Gastrocnemius medialis (tissue), 4 donors: ENCODE measurements at regions not wholly inside any gene's neighbourhood (a gene's known extent, or its start where the extent isn't known, plus 50 kb on each side); places are given as distances from the start of the nearest gene placed in this dataset.

Experiments
- ATAC-seq, 2 donors: fragments of 150-250 bp; one replicate each; pipeline ENCODE4 v1.9.1; 2016
- DNase-seq, 2 donors: peaks; one replicate each; pipeline ENCODE4 v3.0.0-alpha.2; 2019
- H3K27ac ChIP-seq, 4 donors: fragments of 200-600 bp; sonication (generic); 1 replicate in 1 of 4; 2 replicates in 3 of 4; pipeline ENCODE4 v1.5.1; 2016 to 2018; ENCODE audit warnings: mild to moderate bottlenecking in 2 of 4, moderate library complexity in 1 of 4
- H3K27me3 ChIP-seq, 3 donors: fragments of 200-600 bp; sonication (generic) in 2 of 3; 1 replicate in 1 of 3; 2 replicates in 2 of 3; pipeline versions ENCODE4 v1.5.1 to v1.6.0; 2016 to 2019; ENCODE audit warnings: mild to moderate bottlenecking in 1 of 3, moderate library complexity in 1 of 3
- H3K36me3 ChIP-seq, 2 donors: fragments of 200-600 bp; sonication (generic) in 1 of 2; one replicate each; pipeline ENCODE4 v1.5.1; 2017 to 2018
- H3K4me1 ChIP-seq, 2 donors: fragments of 200-600 bp; sonication (generic) in 1 of 2; one replicate each; pipeline ENCODE4 v1.5.1; 2016 to 2017; ENCODE audit warnings: mild to moderate bottlenecking in 2 of 2
- H3K4me3 ChIP-seq, 4 donors: fragments of 200-600 bp; sonication (generic) in 3 of 4; 1 replicate in 1 of 4; 2 replicates in 3 of 4; pipeline ENCODE4 v1.5.1; 2016 to 2019; ENCODE audit warnings: mild to moderate bottlenecking in 2 of 4
- H3K9me3 ChIP-seq, 3 donors: fragments of 200-600 bp; sonication (generic) in 2 of 3; 1 replicate in 1 of 3; 2 replicates in 2 of 3; pipeline ENCODE4 v1.5.1; 2016 to 2019
- CTCF ChIP-seq, 5 experiments: fragments of 450-650 bp in 3 of 5; fragments of 200-600 bp in 2 of 5; sonication (generic) in 2 of 5; IDR thresholded peaks in 4 of 5; conservative IDR thresholded peaks in 1 of 5; 1 replicate in 4 of 5; 2 replicates in 1 of 5; pipeline ENCODE4 v1.5.1; 2016 to 2019; ENCODE audit warnings: antibody characterized with exemption in 5 of 5, mild to moderate bottlenecking in 3 of 5, moderate library complexity in 3 of 5
- POLR2A ChIP-seq, 2 donors: fragments of 450-650 bp; IDR thresholded peaks; one replicate each; pipeline ENCODE4 v1.6.1; 2017; ENCODE audit warnings: antibody characterized with exemption in 2 of 2, mild to moderate bottlenecking in 2 of 2, moderate library complexity in 2 of 2
- in situ Hi-C, 4 donors: fragments of 200-750 bp; cut with MboI; loops; one replicate each; pipeline versions ENCODE4 v1.15.0 to v1.8.0; 2017; ENCODE audit warnings: low sequenced_read_pairs in 4 of 4
- intact Hi-C: fragments of 100-400 bp; cut with DNase I; formaldehyde crosslinking; loops from one replicate; pipeline ENCODE4 v1.15.1; 2023; ENCODE audit warnings: low total_unique reads

- TF ChIP-seq CTCF (IDR thresholded peaks at IDR 0.05 in 4 of 5, conservative IDR thresholded peaks at IDR 0.05 in 1 of 5): no peak
- no peak for TF ChIP-seq POLR2A (IDR thresholded peaks at IDR 0.05)
- Histone ChIP-seq H3K36me3 (no peaks in the 10 kb centered on the region), H3K9me3 (no peaks in the 10 kb centered on the region), H3K27me3 (no peaks in the 10 kb centered on the region), H3K27ac (no peak overlapping the region), H3K4me1 (no peaks in the 10 kb centered on the region), H3K4me3 (no peak overlapping the region)
- in situ Hi-C loops (no loop called here), intact Hi-C loops (no loop called here)
- ATAC-seq (no peak), DNase-seq (no peak)
Measured at GRCh38 chr22:49362211-49362839, 465.3 kb downstream of the BRD1 start.

GRCh38 chr22:49361164-49361563, 466.5 kb downstream of the BRD1 start:
- H3K4me1 ChIP-seq: no peaks in the 10 kb centered on the region
- H3K36me3 ChIP-seq: no peaks in the 10 kb centered on the region
- in situ Hi-C loops: no loop called here
- no peak overlapping the region for H3K27ac ChIP-seq
- H3K4me3 ChIP-seq: no peak overlapping the region
- DNase-seq: no peak
- no peak for ATAC-seq
- intact Hi-C loops: no loop called here
- TF ChIP-seq POLR2A (IDR thresholded peaks at IDR 0.05) (no peak), CTCF (IDR thresholded peaks at IDR 0.05 in 4 of 5, conservative IDR thresholded peaks at IDR 0.05 in 1 of 5) (no peak)
- peaks cover 0 to 3% (median 0%) of the 10 kb centered on the region in 3 donors for H3K27me3 ChIP-seq
- H3K9me3 ChIP-seq: no peaks in the 10 kb centered on the region

GRCh38 chr22:49360746-49361145, 466.9 kb downstream of the BRD1 start:
- no peak overlapping the region for H3K4me3 ChIP-seq
- no peaks in the 10 kb centered on the region for H3K36me3 ChIP-seq
- ATAC-seq: no peak
- no peak overlapping the region for H3K27ac ChIP-seq
- intact Hi-C loops: no loop called here
- peaks cover 0 to 3% (median 0%) of the 10 kb centered on the region in 3 donors for H3K27me3 ChIP-seq
- H3K9me3 ChIP-seq: no peaks in the 10 kb centered on the region
- in situ Hi-C loops: no loop called here
- TF ChIP-seq POLR2A (IDR thresholded peaks at IDR 0.05) (no peak), CTCF (IDR thresholded peaks at IDR 0.05 in 4 of 5, conservative IDR thresholded peaks at IDR 0.05 in 1 of 5) (no peak)
- no peak for DNase-seq
- no peaks in the 10 kb centered on the region for H3K4me1 ChIP-seq

GRCh38 chr22:49359076-49359475, 468.6 kb downstream of the BRD1 start:
- H3K27me3 ChIP-seq: peaks cover 0 to 3% (median 0%) of the 10 kb centered on the region in 3 donors
- no peak for TF ChIP-seq CTCF (IDR thresholded peaks at IDR 0.05 in 4 of 5, conservative IDR thresholded peaks at IDR 0.05 in 1 of 5)
- ATAC-seq (no peak), DNase-seq (no peak)
- H3K27ac ChIP-seq: no peak overlapping the region
- H3K9me3 ChIP-seq: no peaks in the 10 kb centered on the region
- H3K4me3 ChIP-seq: no peak overlapping the region
- H3K4me1 ChIP-seq: no peaks in the 10 kb centered on the region
- in situ Hi-C loops: no loop called here
- intact Hi-C loops: no loop called here
- H3K36me3 ChIP-seq: no peaks in the 10 kb centered on the region
